ENCODE measurements at regions not wholly inside any gene's neighbourhood (a gene's known extent, or its start where the extent isn't known, plus 50 kb on each side); places are given as distances from the start of the nearest gene placed in this dataset.

- no peak overlapping the region for H3K27ac ChIP-seq
- no peaks in the 10 kb centered on the region for H3K36me3 ChIP-seq
- H3K9me3 ChIP-seq, result no peaks in the 10 kb centered on the region
- H3K4me1 ChIP-seq, result no peaks in the 10 kb centered on the region
- DNase-seq (ENCODE audit: low spot score in 2 of 2), result no peak
- 61 to 74% methylated on average over 4 of the region's 4 CpGs for WGBS, 2 donors
- TF ChIP-seq CTCF (IDR thresholded peaks at IDR 0.05), result no peak
- TF ChIP-seq EP300 (IDR thresholded peaks at IDR 0.05), result no peak
- no peak overlapping the region for H3K4me3 ChIP-seq
- no peaks in the 10 kb centered on the region for H3K27me3 ChIP-seq
Observed at GRCh38 chr10:131493432-131493831, 181.9 kb upstream of the TCERG1L start.

GRCh38 chr10:131494451-131494850, 182.9 kb upstream of the TCERG1L start:
- no peak for DNase-seq (ENCODE audit: low spot score in 2 of 2)
- Histone ChIP-seq H3K36me3 (no peaks in the 10 kb centered on the region), H3K4me1 (no peaks in the 10 kb centered on the region), H3K4me3 (no peak overlapping the region), H3K9me3 (peaks cover 0 to under 1% (median 0%) of the 10 kb centered on the region in 4 donors), H3K27me3 (no peaks in the 10 kb centered on the region), H3K27ac (no peak overlapping the region)
- TF ChIP-seq CTCF (IDR thresholded peaks at IDR 0.05) (no peak), POLR2A (IDR thresholded peaks at IDR 0.05) (no peak), EP300 (IDR thresholded peaks at IDR 0.05) (no peak)
- WGBS, 2 donors, result 50 to 93% methylated on average over 1 to 5 of the region's 5 CpGs

- Histone ChIP-seq H3K36me3 (no peaks in the 10 kb centered on the region), H3K27ac (no peak overlapping the region), H3K4me1 (no peaks in the 10 kb centered on the region), H3K27me3 (no peaks in the 10 kb centered on the region), H3K9me3 (peaks cover 0 to 6% (median 0%) of the 10 kb centered on the region in 4 donors), H3K4me3 (no peak overlapping the region)
- WGBS, 2 donors, result 72 to 78% methylated on average over 4 of the region's 4 CpGs
- DNase-seq (ENCODE audit: low spot score in 2 of 2), result no peak
- TF ChIP-seq POLR2A (IDR thresholded peaks at IDR 0.05), result no peak
- TF ChIP-seq EP300 (IDR thresholded peaks at IDR 0.05), result no peak
- TF ChIP-seq CTCF (IDR thresholded peaks at IDR 0.05), result no peak
Observed at GRCh38 chr10:131495224-131495623, 183.7 kb upstream of the TCERG1L start.

GRCh38 chr10:131495892-131496291, 184.4 kb upstream of the TCERG1L start:
- TF ChIP-seq CTCF (IDR thresholded peaks at IDR 0.05) (no peak), EP300 (IDR thresholded peaks at IDR 0.05) (no peak), POLR2A (IDR thresholded peaks at IDR 0.05) (no peak)
- 90 to 91% methylated on average over 14 of the region's 14 CpGs for WGBS, 2 donors
- H3K9me3 ChIP-seq, result peaks cover 0 to 10% (median 0%) of the 10 kb centered on the region in 4 donors
- H3K27me3 ChIP-seq, result no peaks in the 10 kb centered on the region
- H3K4me3 ChIP-seq, result no peak overlapping the region
- no peaks in the 10 kb centered on the region for H3K4me1 ChIP-seq
- no peak for DNase-seq (ENCODE audit: low spot score in 2 of 2)
- H3K27ac ChIP-seq, result no peak overlapping the region
- no peaks in the 10 kb centered on the region for H3K36me3 ChIP-seq

GRCh38 chr10:131496351-131497052, 185.0 kb upstream of the TCERG1L start:
- H3K27ac ChIP-seq, result no peak overlapping the region
- no peak for DNase-seq (ENCODE audit: low spot score in 2 of 2)
- H3K27me3 ChIP-seq, result no peaks in the 10 kb centered on the region
- WGBS, 2 donors, result 90 to 92% methylated on average over 16 of the region's 16 CpGs
- H3K4me3 ChIP-seq, result no peak overlapping the region
- no peaks in the 10 kb centered on the region for H3K36me3 ChIP-seq
- TF ChIP-seq CTCF (IDR thresholded peaks at IDR 0.05) (no peak), EP300 (IDR thresholded peaks at IDR 0.05) (no peak), POLR2A (IDR thresholded peaks at IDR 0.05) (no peak)
- peaks cover 0 to 14% (median 0%) of the 10 kb centered on the region in 4 donors for H3K9me3 ChIP-seq
- H3K4me1 ChIP-seq, result no peaks in the 10 kb centered on the region
